Activated naive CD4-positive, alpha-beta T cell treated with anti-CD3 and anti-CD28 coated beads for 36 hours (primary cell): ENCODE measurements at regions not wholly inside any gene's neighbourhood (a gene's known extent, or its start where the extent isn't known, plus 50 kb on each side); places are given as distances from the start of the nearest gene placed in this dataset.

Experiments
- CTCF ChIA-PET: fragments of 350-600 bp; sonication (Branson Sonifier 250); formaldehyde crosslinking; loops from one replicate; lab custom pipeline; 2021; ENCODE audit warnings: antibody characterized with exemption; lab: Charles Lee
- DNase-seq: peaks from one replicate; pipeline ENCODE4 v3.0.0-alpha.2; 2020
- H3K27ac Mint-ChIP-seq: one replicate; pipeline ENCODE4 v1.8.0; 2021; ENCODE audit warnings: mild to moderate bottlenecking, mixed read lengths
- H3K27me3 Mint-ChIP-seq: one replicate; pipeline ENCODE4 v1.8.0; 2021; ENCODE audit warnings: low read depth, mixed read lengths
- H3K36me3 Mint-ChIP-seq: one replicate; pipeline ENCODE4 v1.8.0; 2021; ENCODE audit warnings: low read depth, mixed read lengths
- H3K4me1 Mint-ChIP-seq: one replicate; pipeline ENCODE4 v1.8.0; 2021; ENCODE audit warnings: low read depth, mixed read lengths
- H3K4me3 Mint-ChIP-seq: one replicate; pipeline ENCODE4 v1.8.0; 2021; ENCODE audit warnings: mild to moderate bottlenecking, moderate library complexity, mixed read lengths
- H3K9me3 Mint-ChIP-seq: one replicate; pipeline ENCODE4 v1.8.0; 2021; ENCODE audit warnings: mixed read lengths
- intact Hi-C: fragments of 100-400 bp; cut with micrococcal nuclease; formaldehyde crosslinking; loops from one replicate; pipeline ENCODE4 v1.15.1; 2023

GRCh38 chr5:117296872-117297271 is 722.2 kb upstream of the SEMA6A start:
- CTCF ChIA-PET = no interaction called here
- Mint-ChIP-seq H3K27me3 (no peaks in the 10 kb centered on the region), H3K36me3 (no peaks in the 10 kb centered on the region), H3K27ac (no peak overlapping the region), H3K4me1 (no peaks in the 10 kb centered on the region), H3K9me3 (peaks cover 4% of the 10 kb centered on the region), H3K4me3 (no peak overlapping the region)
- DNase-seq = no peak
- intact Hi-C loops = no loop called here

- Mint-ChIP-seq H3K36me3 (no peaks in the 10 kb centered on the region), H3K9me3 (peaks cover 4% of the 10 kb centered on the region), H3K4me3 (no peak overlapping the region), H3K4me1 (no peaks in the 10 kb centered on the region), H3K27me3 (no peaks in the 10 kb centered on the region), H3K27ac (no peak overlapping the region)
- intact Hi-C loops = no loop called here
- CTCF ChIA-PET = no interaction called here
- DNase-seq = no peak
Observed at GRCh38 chr5:117295941-117296340, 721.3 kb upstream of the SEMA6A start.

GRCh38 chr5:117286813-117287212 is 712.2 kb upstream of the SEMA6A start:
- CTCF ChIA-PET = interaction anchor here (0.7 kb wide), 1 partner anchor 467 kb away, joined by 6 read pairs; no protein-coding TSS in a partner anchor
- H3K4me1 Mint-ChIP-seq = no peaks in the 10 kb centered on the region
- no peak overlapping the region for H3K4me3 Mint-ChIP-seq
- no peak for DNase-seq
- intact Hi-C loops = no loop called here
- no peaks in the 10 kb centered on the region for H3K36me3 Mint-ChIP-seq
- H3K27ac Mint-ChIP-seq = no peak overlapping the region
- H3K27me3 Mint-ChIP-seq = no peaks in the 10 kb centered on the region
- peaks cover 2% of the 10 kb centered on the region for H3K9me3 Mint-ChIP-seq

- Mint-ChIP-seq H3K36me3 (no peaks in the 10 kb centered on the region), H3K27ac (no peak overlapping the region), H3K27me3 (no peaks in the 10 kb centered on the region), H3K4me1 (no peaks in the 10 kb centered on the region), H3K4me3 (no peak overlapping the region), H3K9me3 (no peaks in the 10 kb centered on the region)
- CTCF ChIA-PET = no interaction called here
- no peak for DNase-seq
- intact Hi-C loops = no loop called here
Observed at GRCh38 chr5:117271656-117272055, 697.0 kb upstream of the SEMA6A start.

GRCh38 chr5:117266280-117266679 is 691.7 kb upstream of the SEMA6A start:
- no peak overlapping the region for H3K4me3 Mint-ChIP-seq
- CTCF ChIA-PET = no interaction called here
- no peaks in the 10 kb centered on the region for H3K4me1 Mint-ChIP-seq
- intact Hi-C loops = no loop called here
- H3K36me3 Mint-ChIP-seq = no peaks in the 10 kb centered on the region
- peaks cover 6% of the 10 kb centered on the region for H3K9me3 Mint-ChIP-seq
- H3K27me3 Mint-ChIP-seq = no peaks in the 10 kb centered on the region
- no peak overlapping the region for H3K27ac Mint-ChIP-seq
- no peak for DNase-seq

- DNase-seq = no peak
- Mint-ChIP-seq H3K36me3 (no peaks in the 10 kb centered on the region), H3K27me3 (no peaks in the 10 kb centered on the region), H3K4me1 (no peaks in the 10 kb centered on the region), H3K9me3 (peaks cover 6% of the 10 kb centered on the region), H3K27ac (no peak overlapping the region), H3K4me3 (no peak overlapping the region)
- intact Hi-C loops = no loop called here
- CTCF ChIA-PET = no interaction called here
Observed at GRCh38 chr5:117263231-117263630, 688.6 kb upstream of the SEMA6A start.

- intact Hi-C loops = no loop called here
- no peak for DNase-seq
- H3K36me3 Mint-ChIP-seq = no peaks in the 10 kb centered on the region
- CTCF ChIA-PET = no interaction called here
- no peaks in the 10 kb centered on the region for H3K27me3 Mint-ChIP-seq
- H3K27ac Mint-ChIP-seq = no peak overlapping the region
- no peak overlapping the region for H3K4me3 Mint-ChIP-seq
- H3K4me1 Mint-ChIP-seq = no peaks in the 10 kb centered on the region
- H3K9me3 Mint-ChIP-seq = peaks cover 6% of the 10 kb centered on the region
Observed at GRCh38 chr5:117262572-117263131, 688.0 kb upstream of the SEMA6A start.

GRCh38 chr5:117261948-117262571 is 687.4 kb upstream of the SEMA6A start:
- H3K27ac Mint-ChIP-seq = no peak overlapping the region
- H3K36me3 Mint-ChIP-seq = no peaks in the 10 kb centered on the region
- no peaks in the 10 kb centered on the region for H3K4me1 Mint-ChIP-seq
- H3K27me3 Mint-ChIP-seq = no peaks in the 10 kb centered on the region
- intact Hi-C loops = no loop called here
- H3K4me3 Mint-ChIP-seq = no peak overlapping the region
- peaks cover 6% of the 10 kb centered on the region for H3K9me3 Mint-ChIP-seq
- DNase-seq = no peak
- CTCF ChIA-PET = no interaction called here

- Mint-ChIP-seq H3K36me3 (no peaks in the 10 kb centered on the region), H3K4me3 (no peak overlapping the region), H3K4me1 (no peaks in the 10 kb centered on the region), H3K27ac (no peak overlapping the region), H3K9me3 (no peaks in the 10 kb centered on the region), H3K27me3 (no peaks in the 10 kb centered on the region)
- intact Hi-C loops = no loop called here
- CTCF ChIA-PET = no interaction called here
- DNase-seq = no peak
Observed at GRCh38 chr5:117255211-117256027, 680.8 kb upstream of the SEMA6A start.

GRCh38 chr5:117252566-117252965 is 677.9 kb upstream of the SEMA6A start:
- intact Hi-C loops = no loop called here
- CTCF ChIA-PET = no interaction called here
- H3K9me3 Mint-ChIP-seq = no peaks in the 10 kb centered on the region
- H3K27me3 Mint-ChIP-seq = no peaks in the 10 kb centered on the region
- H3K36me3 Mint-ChIP-seq = no peaks in the 10 kb centered on the region
- no peaks in the 10 kb centered on the region for H3K4me1 Mint-ChIP-seq
- H3K4me3 Mint-ChIP-seq = no peak overlapping the region
- H3K27ac Mint-ChIP-seq = no peak overlapping the region
- no peak for DNase-seq

GRCh38 chr5:117249086-117249815 is 674.6 kb upstream of the SEMA6A start:
- Mint-ChIP-seq H3K9me3 (no peaks in the 10 kb centered on the region), H3K4me3 (no peak overlapping the region), H3K27ac (no peak overlapping the region), H3K4me1 (no peaks in the 10 kb centered on the region), H3K27me3 (no peaks in the 10 kb centered on the region), H3K36me3 (no peaks in the 10 kb centered on the region)
- DNase-seq = no peak
- CTCF ChIA-PET = no interaction called here
- intact Hi-C loops = no loop called here

GRCh38 chr5:117246424-117246823 is 671.8 kb upstream of the SEMA6A start:
- CTCF ChIA-PET = no interaction called here
- intact Hi-C loops = no loop called here
- Mint-ChIP-seq H3K4me1 (no peaks in the 10 kb centered on the region), H3K4me3 (no peak overlapping the region), H3K36me3 (no peaks in the 10 kb centered on the region), H3K27ac (no peak overlapping the region), H3K27me3 (no peaks in the 10 kb centered on the region), H3K9me3 (no peaks in the 10 kb centered on the region)
- no peak for DNase-seq
